GM12878 (cell line): ENCODE measurements at regions not wholly inside any gene's neighbourhood (a gene's known extent, or its start where the extent isn't known, plus 50 kb on each side); places are given as distances from the start of the nearest gene placed in this dataset.
A peak's percentile ranks its signal among the peaks of the same experiment; 100 is the strongest.

Experiments used
- ATAC-seq: fragments of 200-7000 bp; cut with Tn5 transposase; 3 replicates; pipeline ENCODE4 v1.9.1; 2020; ENCODE audit warnings: mild to moderate bottlenecking, moderate library complexity
- BruUV-seq: library from RNA; stranded (reverse); fragments of 400-500 nt; replicated peaks from 2 replicates; lab custom pipeline; 2021; lab: Mats Ljungman, UMichigan
- CTCF ChIA-PET: fragments of 300-600 bp; sonication (Branson Sonifier 250); formaldehyde crosslinking; extraction: SDS; loops from one replicate; lab custom pipeline; 2021; ENCODE audit warnings: inconsistent platforms; lab: Yijun Ruan, JAX
- POLR2A ChIA-PET: fragments of 350-600 bp; formaldehyde crosslinking; extraction: SDS; loops from one replicate; lab custom pipeline; 2021; ENCODE audit warnings: inconsistent platforms; lab: Charles Lee
- RAD21 ChIA-PET: fragments of 300-600 bp; sonication (Branson Sonifier 250); formaldehyde crosslinking; loops from one replicate; lab custom pipeline; 2023; ENCODE audit warnings: antibody characterized with exemption; ENCODE audit not compliant: unreplicated experiment; lab: Charles Lee
- SMC1A ChIA-PET: fragments of 300-600 bp; sonication (Branson Sonifier 250); formaldehyde crosslinking; loops from one replicate; lab custom pipeline; 2023; ENCODE audit not compliant: unreplicated experiment, uncharacterized antibody; lab: Charles Lee
- DNase-seq: peaks from one replicate; pipeline ENCODE4 v3.0.0-alpha.2; 2011; ENCODE audit warnings: low read depth, low spot score
- FAIRE-seq: peaks from 3 replicates; lab custom pipeline; 2011; peaks lifted over from hg19 to GRCh38; lab: Jason Lieb, UNC
- H2AFZ ChIP-seq: 2 replicates; pipeline ENCODE4 v1.6.0; 2011; ENCODE audit warnings: low read depth, low read length, control low read depth; ENCODE audit not compliant: control insufficient read depth
- H3K27ac ChIP-seq: 2 replicates; pipeline ENCODE4 v1.5.1; 2011; ENCODE audit warnings: control low read depth; ENCODE audit not compliant: control insufficient read depth, insufficient read depth
- H3K27me3 ChIP-seq, 2 experiments: replicated peaks in 1 of 2; 2 replicates each; pipeline versions ENCODE4 v1.6.0 to v1.6.1; 2011; ENCODE audit warnings: low read length in 1 of 2; ENCODE audit not compliant: control insufficient read depth in 2 of 2, insufficient read depth in 2 of 2
- H3K36me3 ChIP-seq, 2 experiments: 2 replicates each; pipeline ENCODE4 v1.5.1; 2011; ENCODE audit warnings: low read length in 1 of 2; ENCODE audit not compliant: control insufficient read depth in 2 of 2, insufficient read depth in 2 of 2
- H3K4me1 ChIP-seq: 2 replicates; pipeline ENCODE4 v1.6.1; 2011; ENCODE audit warnings: mild to moderate bottlenecking, low read length, moderate library complexity, mixed read lengths; ENCODE audit not compliant: control insufficient read depth, insufficient read depth
- H3K4me2 ChIP-seq: 2 replicates; pipeline ENCODE4 v1.6.0; 2011; ENCODE audit warnings: control low read depth; ENCODE audit not compliant: control insufficient read depth, insufficient read depth
- H3K4me3 ChIP-seq: fragments of 200-600 bp; sonication (generic); 2 replicates; pipeline ENCODE4 v1.5.1; 2016
- H3K79me2 ChIP-seq: 2 replicates; pipeline ENCODE4 v1.6.0; 2011; ENCODE audit warnings: low read length; ENCODE audit not compliant: control insufficient read depth, insufficient read depth
- H3K9ac ChIP-seq: 2 replicates; pipeline ENCODE4 v1.8.0; 2011; ENCODE audit warnings: low read length, control low read depth, mixed read lengths; ENCODE audit not compliant: control insufficient read depth, insufficient read depth
- H3K9me3 ChIP-seq: replicated peaks from 3 replicates; pipeline ENCODE4 v1.5.1; 2011; ENCODE audit warnings: mild to moderate bottlenecking, low read length; ENCODE audit not compliant: control insufficient read depth, insufficient read depth
- H4K20me1 ChIP-seq: 2 replicates; pipeline ENCODE4 v1.6.0; 2011; ENCODE audit not compliant: control insufficient read depth, insufficient read depth
- EGR1 ChIP-seq, 2 experiments: IDR thresholded peaks; 1 replicate in 1 of 2; 2 replicates in 1 of 2; pipeline ENCODE4 v1.6.1; 2011 to 2012; ENCODE audit warnings: low read depth in 2 of 2, low read length in 2 of 2, borderline replicate concordance in 1 of 2, mild to moderate bottlenecking in 1 of 2, moderate library complexity in 1 of 2
- ESRRA ChIP-seq: IDR thresholded peaks from 2 replicates; pipeline ENCODE4 v1.6.1; 2012; ENCODE audit warnings: mild to moderate bottlenecking, low read length, improper control_type of control experiment
- GATAD2B ChIP-seq: fragments of 450-650 bp; conservative IDR thresholded peaks from 2 replicates; pipeline ENCODE4 v1.6.1; 2017; ENCODE audit warnings: low read depth, mild to moderate bottlenecking, moderate library complexity
- HDAC2 ChIP-seq: fragments of 200-600 bp; sonication (generic); IDR thresholded peaks from 2 replicates; pipeline ENCODE4 v1.6.1; 2017
- IKZF1 ChIP-seq: fragments of 450-650 bp; conservative IDR thresholded peaks from 2 replicates; pipeline ENCODE4 v1.6.1; 2017; ENCODE audit warnings: antibody characterized with exemption, mild to moderate bottlenecking
- MXI1 ChIP-seq: fragments of 150-350 bp; IDR thresholded peaks from 2 replicates; pipeline ENCODE4 v1.6.1; 2011; ENCODE audit warnings: low read depth, mild to moderate bottlenecking, inconsistent platforms, low read length, improper control_type of control experiment
- MYB ChIP-seq: fragments of 150-350 bp; IDR thresholded peaks from 2 replicates; pipeline ENCODE4 v1.6.1; 2014; ENCODE audit warnings: mild to moderate bottlenecking, low read depth, low read length, borderline replicate concordance
- RCOR1 ChIP-seq: conservative IDR thresholded peaks from 2 replicates; pipeline ENCODE4 v1.6.1; 2012; ENCODE audit warnings: low read depth, low read length, improper control_type of control experiment
- RUNX3 ChIP-seq: IDR thresholded peaks from 2 replicates; pipeline ENCODE4 v1.6.1; 2012; ENCODE audit warnings: low read length, inconsistent platforms
- SREBF2 ChIP-seq: IDR thresholded peaks from 2 replicates; pipeline ENCODE4 v1.6.1; 2012; ENCODE audit warnings: mild to moderate bottlenecking, low read length
- TARDBP ChIP-seq: IDR thresholded peaks from 2 replicates; pipeline ENCODE4 v1.6.1; 2016; ENCODE audit warnings: borderline replicate concordance
- WGBS: methylation state at CpG from one replicate; pipeline ENCODE4 v1.1.6; 2016; ENCODE audit warnings: low lambda C conversion rate; ENCODE audit not compliant: insufficient replicate concordance, insufficient coverage; ENCODE audit errors: missing lambda C conversion rate; 5-methylcytosine and 5-hydroxymethylcytosine counted together
- in situ Hi-C: fragments of 300-500 bp; cut with MboI; formaldehyde crosslinking; loops from 9 replicates; pipeline ENCODE4 v1.14.3; 2018; ENCODE audit warnings: mixed read lengths
- intact Hi-C: fragments of 100-400 bp; cut with micrococcal nuclease; formaldehyde crosslinking; loops from one replicate; pipeline ENCODE4 v1.14.2; 2022; ENCODE audit not compliant: unreplicated experiment

DNA sequence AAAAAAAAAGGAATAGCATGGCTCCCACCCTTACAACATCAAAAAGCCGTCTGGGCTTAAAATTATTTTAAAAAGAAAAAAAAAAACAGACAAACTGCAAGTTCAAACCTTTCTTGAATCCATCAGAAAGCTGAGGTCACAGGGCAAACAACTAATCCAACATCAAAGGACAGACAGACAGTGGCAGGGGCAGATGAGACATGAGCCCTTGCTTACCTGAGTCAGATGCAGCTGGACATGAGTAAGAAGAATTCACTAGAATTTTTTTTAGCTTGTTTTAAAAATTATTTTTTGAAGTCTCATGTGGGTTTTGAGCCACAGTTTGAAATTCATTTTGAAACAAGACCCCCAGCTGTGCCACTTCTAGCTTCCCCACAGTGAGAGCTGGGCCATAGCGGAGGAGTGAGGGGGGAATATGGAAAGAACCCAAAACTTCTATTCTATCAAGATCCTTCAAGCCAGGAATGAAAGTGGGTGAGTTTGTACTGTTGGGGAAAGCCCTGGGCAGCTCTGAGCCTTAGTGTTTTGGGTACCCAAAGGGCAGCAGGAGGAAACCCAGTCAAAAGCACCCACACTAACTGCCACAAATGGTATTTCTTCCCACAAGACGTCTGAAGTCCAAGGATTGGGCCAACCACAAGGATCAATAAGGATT lies 111.4 kb downstream of the ATXN3L start:
- ChIA-PET SMC1A (interaction anchor here (0.6 to 2.3 kb wide), 9 partner anchors 8 to 137 kb away, joined by 3 to 8 read pairs (median 3); no protein-coding TSS in a partner anchor), POLR2A (interaction anchor here (0.7 to 1.6 kb wide), 3 partner anchors 36 to 93 kb away, joined by 4 to 8 read pairs (median 5); no protein-coding TSS in a partner anchor), CTCF (interaction anchor here (0.6 to 1.3 kb wide), 4 partner anchors 10 to 668 kb away, joined by 3 to 5 read pairs (median 3); no protein-coding TSS in a partner anchor), RAD21 (interaction anchor here (1.0 to 1.5 kb wide), 2 partner anchors 46 to 279 kb away, joined by 3 to 5 read pairs; no protein-coding TSS in a partner anchor)
- Histone ChIP-seq H3K27ac (no peak overlapping the region), H3K79me2 (no peaks in the 10 kb centered on the region), H3K9ac (no peak overlapping the region), H3K4me2 (no peak overlapping the region), H3K36me3 (no peaks in the 10 kb centered on the region), H2AFZ (no peak overlapping the region), H3K4me1 (no peaks in the 10 kb centered on the region; the same call in 1 of the 2 replicates), H3K27me3 (no peaks in the 10 kb centered on the region), H3K4me3 (no peak overlapping the region), H3K9me3 (no peaks in the 10 kb centered on the region; the same call in 2 of the 3 replicates), H4K20me1 (no peaks in the 10 kb centered on the region)
- in situ Hi-C loops = no loop called here
- no TSS peak for BruUV-seq
- 41% methylated on average over 3 of the region's 3 CpGs for WGBS
- FAIRE-seq (peak; percentile 47), DNase-seq (no peak), ATAC-seq (peak; percentile 65)
- TF ChIP-seq IKZF1 = 0 out of 2 replicates have a peak, but pooled peaks have one; percentile 13
- no peak for TF ChIP-seq TARDBP
- intact Hi-C loops = no loop called here

DNA sequence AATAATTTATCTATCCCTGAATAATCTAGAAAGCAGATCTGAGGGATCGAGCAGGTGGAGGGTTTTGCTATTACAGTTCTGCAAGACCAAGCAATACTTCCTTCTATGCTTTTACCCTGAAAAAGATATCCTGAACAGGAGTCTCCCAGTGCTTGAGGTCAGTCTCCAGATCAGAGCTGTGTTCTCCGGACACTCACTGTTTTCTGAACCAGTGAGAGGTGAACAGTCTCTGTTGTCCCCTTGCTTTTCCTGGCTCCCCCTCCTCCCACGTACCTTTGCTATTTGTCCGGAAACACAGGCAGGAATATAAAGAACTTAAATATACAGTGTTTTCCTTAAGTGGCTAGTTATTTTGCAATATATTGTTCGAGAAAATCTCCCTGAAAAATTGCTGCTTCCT lies 116.6 kb downstream of the ATXN3L start:
- H3K4me2 ChIP-seq = no peak overlapping the region
- ChIA-PET POLR2A (no interaction called here), RAD21 (no interaction called here), SMC1A (interaction anchor here (1.6 kb wide), 1 partner anchor 10 kb away, joined by 3 read pairs; no protein-coding TSS in a partner anchor), CTCF (no interaction called here)
- H3K27ac ChIP-seq = no peak overlapping the region
- in situ Hi-C loops = no loop called here
- no peaks in the 10 kb centered on the region for H3K79me2 ChIP-seq
- no peak overlapping the region for H3K4me3 ChIP-seq
- no peaks in the 10 kb centered on the region for H3K36me3 ChIP-seq
- H3K9ac ChIP-seq = no peak overlapping the region
- H3K27me3 ChIP-seq = no peaks in the 10 kb centered on the region
- ATAC-seq (no peak), FAIRE-seq (no peak), DNase-seq (no peak)
- no peaks in the 10 kb centered on the region for H3K9me3 ChIP-seq
- no TSS peak for BruUV-seq
- H3K4me1 ChIP-seq = no peaks in the 10 kb centered on the region
- no peak for TF ChIP-seq GATAD2B
- TF ChIP-seq SREBF2 = no peak
- TF ChIP-seq ESRRA = no peak
- no peak for TF ChIP-seq EGR1 (IDR thresholded peaks at IDR 0.05; ENCODE audit: borderline replicate concordance in 1 of 2, low read depth in 2 of 2, low read length in 2 of 2)
- no peak for TF ChIP-seq HDAC2
- no peak for TF ChIP-seq RUNX3
- no peak for TF ChIP-seq RCOR1
- TF ChIP-seq MXI1 = no peak
- TF ChIP-seq MYB = no peak
- intact Hi-C loops = no loop called here
- no peaks in the 10 kb centered on the region for H4K20me1 ChIP-seq
- no peak overlapping the region for H2AFZ ChIP-seq
- WGBS = 52% methylated on average over 5 of the region's 5 CpGs
